Endothelial cell of umbilical vein (primary cell): ENCODE measurements at regions not wholly inside any gene's neighbourhood (a gene's known extent, or its start where the extent isn't known, plus 50 kb on each side); places are given as distances from the start of the nearest gene placed in this dataset.

Source experiments
- BruUV-seq: library from RNA; stranded (reverse); fragments of 400-500 nt; replicated peaks from 2 replicates; lab custom pipeline; 2021; lab: Mats Ljungman, UMichigan
- CTCF ChIA-PET: fragments of 300-600, 350-600 bp; sonication (Branson Sonifier 250); formaldehyde crosslinking; loops from one replicate; lab custom pipeline; 2021; ENCODE audit warnings: antibody characterized with exemption, inconsistent platforms; lab: Charles Lee
- POLR2A ChIA-PET: fragments of 300-600, 350-600 bp; sonication (Branson Sonifier 250); formaldehyde crosslinking; loops from one replicate; lab custom pipeline; 2021; ENCODE audit warnings: antibody characterized with exemption, inconsistent platforms; lab: Charles Lee
- DNase-seq: peaks from one replicate; pipeline ENCODE4 v3.0.0-alpha.2; 2011; ENCODE audit warnings: low read depth, low spot score
- FAIRE-seq: peaks from 2 replicates; lab custom pipeline; 2011; peaks lifted over from hg19 to GRCh38; lab: Jason Lieb, UNC
- H2AFZ ChIP-seq: 2 replicates; pipeline ENCODE4 v1.6.0; 2012; ENCODE audit warnings: low read depth, low read length, control low read depth, inconsistent platforms
- H3K27ac ChIP-seq: 2 replicates; pipeline ENCODE4 v1.5.1; 2011; ENCODE audit warnings: low read depth, mild to moderate bottlenecking, control low read depth, low read length, moderate library complexity; ENCODE audit not compliant: insufficient read depth
- H3K27me3 ChIP-seq, 2 experiments: 2 replicates each; pipeline versions ENCODE4 v1.6.0 to v1.6.1; 2011; ENCODE audit warnings: low read length in 2 of 2, mixed read lengths in 1 of 2; ENCODE audit not compliant: control insufficient read depth in 2 of 2, insufficient read depth in 2 of 2
- H3K36me3 ChIP-seq, 2 experiments: 2 replicates in 1 of 2; 3 replicates in 1 of 2; pipeline ENCODE4 v1.5.1; 2011; ENCODE audit warnings: low read length in 2 of 2, mild to moderate bottlenecking in 1 of 2, moderate library complexity in 1 of 2; ENCODE audit not compliant: control insufficient read depth in 2 of 2, insufficient read depth in 2 of 2; ENCODE audit errors: extremely low read depth in 1 of 2
- H3K4me1 ChIP-seq: 3 replicates; pipeline ENCODE4 v1.5.1; 2011; ENCODE audit warnings: mild to moderate bottlenecking, low read length; ENCODE audit not compliant: control insufficient read depth, insufficient read depth; ENCODE audit errors: extremely low read depth
- H3K4me2 ChIP-seq: 2 replicates; pipeline ENCODE4 v1.6.1; 2011; ENCODE audit warnings: low read length, control low read depth, mixed read lengths; ENCODE audit not compliant: insufficient read depth
- H3K4me3 ChIP-seq, 3 experiments: fragments of 200-600 bp in 1 of 3; sonication (generic), shearing (Covaris generic) in 1 of 3; replicated peaks in 1 of 3; 2 replicates each; pipeline ENCODE4 v1.5.1; 2011 to 2016; ENCODE audit warnings: control low read depth in 3 of 3, low read length in 3 of 3, mild to moderate bottlenecking in 2 of 3, inconsistent platforms in 1 of 3, low read depth in 1 of 3, moderate library complexity in 1 of 3; ENCODE audit not compliant: insufficient read depth in 1 of 3
- H3K79me2 ChIP-seq: 2 replicates; pipeline ENCODE4 v1.6.0; 2012; ENCODE audit warnings: low read length, inconsistent platforms; ENCODE audit not compliant: control insufficient read depth, insufficient read depth
- H3K9ac ChIP-seq: replicated peaks from 2 replicates; pipeline ENCODE3; 2011; ENCODE audit warnings: low read length, control low read depth; ENCODE audit not compliant: insufficient read depth; ENCODE audit errors: extremely low read depth
- H3K9me1 ChIP-seq: replicated peaks from 3 replicates; pipeline ENCODE4 v1.6.0; 2011; ENCODE audit warnings: mild to moderate bottlenecking, low read length; ENCODE audit not compliant: control insufficient read depth, insufficient read depth; ENCODE audit errors: extremely low read depth
- H3K9me3 ChIP-seq: replicated peaks from 2 replicates; pipeline ENCODE4 v1.5.1; 2012; ENCODE audit warnings: low read length, inconsistent platforms; ENCODE audit not compliant: control insufficient read depth, insufficient read depth
- H4K20me1 ChIP-seq: replicated peaks from 2 replicates; pipeline ENCODE3; 2011; ENCODE audit warnings: mild to moderate bottlenecking, low read length; ENCODE audit not compliant: control insufficient read depth, insufficient read depth; ENCODE audit errors: extremely low read depth
- EZH2 ChIP-seq: IDR thresholded peaks from 2 replicates; pipeline ENCODE4 v1.6.1; 2012; ENCODE audit warnings: borderline replicate concordance, low read depth, mild to moderate bottlenecking, moderate library complexity, low read length, inconsistent platforms; ENCODE audit not compliant: severe bottlenecking
- FOS ChIP-seq: IDR thresholded peaks from 2 replicates; pipeline ENCODE4 v1.6.1; 2011; ENCODE audit warnings: mild to moderate bottlenecking, low read length, moderate library complexity, borderline replicate concordance; ENCODE audit not compliant: insufficient read depth
- GATA2 ChIP-seq: IDR thresholded peaks from 2 replicates; pipeline ENCODE4 v1.7.0; 2011; ENCODE audit warnings: low read depth, mild to moderate bottlenecking, moderate library complexity, mixed read lengths, low read length; ENCODE audit not compliant: insufficient read length, insufficient read depth
- JUN ChIP-seq: IDR thresholded peaks from 2 replicates; pipeline ENCODE4 v1.6.1; 2011; ENCODE audit warnings: borderline replicate concordance, low read depth; ENCODE audit not compliant: insufficient read length, insufficient read depth
- MYC ChIP-seq: IDR thresholded peaks from one replicate; pipeline ENCODE4 v1.6.1; 2011; ENCODE audit warnings: mild to moderate bottlenecking, low read depth, low read length
- POLR2A ChIP-seq: IDR thresholded peaks from 2 replicates; pipeline ENCODE4 v1.6.1; 2012; ENCODE audit warnings: low read depth, mild to moderate bottlenecking, control low read depth, low read length
- POLR2AphosphoS5 ChIP-seq: IDR thresholded peaks from 2 replicates; pipeline ENCODE4 v1.6.1; 2012; ENCODE audit warnings: low read depth, mild to moderate bottlenecking, control low read depth, low read length, moderate library complexity; ENCODE audit not compliant: insufficient read depth
- dilution Hi-C: fragments of 300-500 bp; cut with MboI; formaldehyde crosslinking; loops from one replicate; pipeline ENCODE4 v1.15.0; 2019; ENCODE audit warnings: low sequenced_read_pairs; ENCODE audit not compliant: extremely low pct_ligation_motif_present
- intact Hi-C: fragments of 100-400 bp; cut with micrococcal nuclease; formaldehyde crosslinking; loops from one replicate; pipeline ENCODE4 v1.10.0; 2022
- TF ChIP-seq, protein P1 (sequence below), 2 donors: IDR thresholded peaks; 1 replicate in 1 of 2; 2 replicates in 1 of 2; pipeline ENCODE4 v1.5.1; 2011; ENCODE audit warnings: low read length in 2 of 2, mild to moderate bottlenecking in 2 of 2, moderate library complexity in 2 of 2, control low read depth in 1 of 2, inconsistent platforms in 1 of 2, low read depth in 1 of 2; ENCODE audit not compliant: insufficient read depth in 1 of 2; ENCODE audit errors: extremely low read depth in 1 of 2
- TF ChIP-seq, protein P2 (sequence below): IDR thresholded peaks from 2 replicates; pipeline ENCODE4 v1.6.1; 2011; ENCODE audit not compliant: insufficient read depth, insufficient read length

DNA sequence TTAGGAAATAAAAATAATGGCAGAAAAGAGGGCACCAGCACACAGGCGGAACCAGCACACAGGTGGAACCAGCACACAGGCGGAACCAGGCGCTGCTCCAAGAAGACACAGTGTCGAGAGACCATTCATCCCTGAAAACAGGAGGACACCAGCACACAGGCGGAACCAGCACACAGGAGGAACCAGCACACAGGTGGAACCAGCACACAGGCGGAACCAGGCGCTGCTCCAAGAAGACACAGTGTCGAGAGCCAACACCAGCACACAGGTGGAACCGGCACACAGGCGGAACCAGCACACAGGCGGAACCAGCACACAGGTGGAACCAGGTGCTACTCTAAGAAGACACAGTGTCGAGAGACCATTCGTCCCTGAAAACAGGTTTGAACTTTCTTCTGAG is 115.5 kb upstream of the TMEM18 start:
- ChIA-PET CTCF (no interaction called here), POLR2A (no interaction called here)
- intact Hi-C loops: no loop called here
- DNase-seq (no peak), FAIRE-seq (no peak)
- H3K36me3 ChIP-seq: no peaks in the 10 kb centered on the region
- H3K27ac ChIP-seq: no peak overlapping the region
- H3K4me3 ChIP-seq: no peak overlapping the region
- H3K9ac ChIP-seq: no peak overlapping the region
- dilution Hi-C loops: no loop called here
- no peak overlapping the region for H3K4me2 ChIP-seq
- TF ChIP-seq EZH2: no peak
- no peak for TF ChIP-seq GATA2
- TF ChIP-seq MYC: no peak
- TF ChIP-seq FOS: no peak
- no peak for TF ChIP-seq JUN
- TF ChIP-seq, protein P1, sequence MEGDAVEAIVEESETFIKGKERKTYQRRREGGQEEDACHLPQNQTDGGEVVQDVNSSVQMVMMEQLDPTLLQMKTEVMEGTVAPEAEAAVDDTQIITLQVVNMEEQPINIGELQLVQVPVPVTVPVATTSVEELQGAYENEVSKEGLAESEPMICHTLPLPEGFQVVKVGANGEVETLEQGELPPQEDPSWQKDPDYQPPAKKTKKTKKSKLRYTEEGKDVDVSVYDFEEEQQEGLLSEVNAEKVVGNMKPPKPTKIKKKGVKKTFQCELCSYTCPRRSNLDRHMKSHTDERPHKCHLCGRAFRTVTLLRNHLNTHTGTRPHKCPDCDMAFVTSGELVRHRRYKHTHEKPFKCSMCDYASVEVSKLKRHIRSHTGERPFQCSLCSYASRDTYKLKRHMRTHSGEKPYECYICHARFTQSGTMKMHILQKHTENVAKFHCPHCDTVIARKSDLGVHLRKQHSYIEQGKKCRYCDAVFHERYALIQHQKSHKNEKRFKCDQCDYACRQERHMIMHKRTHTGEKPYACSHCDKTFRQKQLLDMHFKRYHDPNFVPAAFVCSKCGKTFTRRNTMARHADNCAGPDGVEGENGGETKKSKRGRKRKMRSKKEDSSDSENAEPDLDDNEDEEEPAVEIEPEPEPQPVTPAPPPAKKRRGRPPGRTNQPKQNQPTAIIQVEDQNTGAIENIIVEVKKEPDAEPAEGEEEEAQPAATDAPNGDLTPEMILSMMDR (IDR thresholded peaks at IDR 0.05; ENCODE audit: extremely low read depth in 1 of 2, insufficient read depth in 1 of 2, low read depth in 1 of 2, low read length in 2 of 2): no peak
- no peak for TF ChIP-seq POLR2A
- TF ChIP-seq, protein P2, sequence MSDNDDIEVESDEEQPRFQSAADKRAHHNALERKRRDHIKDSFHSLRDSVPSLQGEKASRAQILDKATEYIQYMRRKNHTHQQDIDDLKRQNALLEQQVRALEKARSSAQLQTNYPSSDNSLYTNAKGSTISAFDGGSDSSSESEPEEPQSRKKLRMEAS: no peak
- TF ChIP-seq POLR2AphosphoS5: no peak
- no peaks in the 10 kb centered on the region for H3K79me2 ChIP-seq
- no peaks in the 10 kb centered on the region for H3K9me1 ChIP-seq
- no peaks in the 10 kb centered on the region for H4K20me1 ChIP-seq
- peaks cover 8% of the 10 kb centered on the region for H3K9me3 ChIP-seq
- H3K4me1 ChIP-seq: no peaks in the 10 kb centered on the region
- H3K27me3 ChIP-seq: no peaks in the 10 kb centered on the region
- BruUV-seq: no TSS peak
- H2AFZ ChIP-seq: no peak overlapping the region
